GM18909 (cell line): ENCODE measurements at regions not wholly inside any gene's neighbourhood (a gene's known extent, or its start where the extent isn't known, plus 50 kb on each side); places are given as distances from the start of the nearest gene placed in this dataset.
"Not testable (repeated sequence)": the region's sequence is repeated elsewhere in the genome, so short reads cannot be mapped to it uniquely, and the experiment has no call there.

ENCODE experiments used
- ATAC-seq: cut with Tn5 transposase; IDR thresholded peaks from one replicate; pipeline ENCODE4 v1.9.1; 2021; ENCODE audit warnings: mild to moderate bottlenecking; ENCODE audit not compliant: unreplicated experiment, poor library complexity

DNA sequence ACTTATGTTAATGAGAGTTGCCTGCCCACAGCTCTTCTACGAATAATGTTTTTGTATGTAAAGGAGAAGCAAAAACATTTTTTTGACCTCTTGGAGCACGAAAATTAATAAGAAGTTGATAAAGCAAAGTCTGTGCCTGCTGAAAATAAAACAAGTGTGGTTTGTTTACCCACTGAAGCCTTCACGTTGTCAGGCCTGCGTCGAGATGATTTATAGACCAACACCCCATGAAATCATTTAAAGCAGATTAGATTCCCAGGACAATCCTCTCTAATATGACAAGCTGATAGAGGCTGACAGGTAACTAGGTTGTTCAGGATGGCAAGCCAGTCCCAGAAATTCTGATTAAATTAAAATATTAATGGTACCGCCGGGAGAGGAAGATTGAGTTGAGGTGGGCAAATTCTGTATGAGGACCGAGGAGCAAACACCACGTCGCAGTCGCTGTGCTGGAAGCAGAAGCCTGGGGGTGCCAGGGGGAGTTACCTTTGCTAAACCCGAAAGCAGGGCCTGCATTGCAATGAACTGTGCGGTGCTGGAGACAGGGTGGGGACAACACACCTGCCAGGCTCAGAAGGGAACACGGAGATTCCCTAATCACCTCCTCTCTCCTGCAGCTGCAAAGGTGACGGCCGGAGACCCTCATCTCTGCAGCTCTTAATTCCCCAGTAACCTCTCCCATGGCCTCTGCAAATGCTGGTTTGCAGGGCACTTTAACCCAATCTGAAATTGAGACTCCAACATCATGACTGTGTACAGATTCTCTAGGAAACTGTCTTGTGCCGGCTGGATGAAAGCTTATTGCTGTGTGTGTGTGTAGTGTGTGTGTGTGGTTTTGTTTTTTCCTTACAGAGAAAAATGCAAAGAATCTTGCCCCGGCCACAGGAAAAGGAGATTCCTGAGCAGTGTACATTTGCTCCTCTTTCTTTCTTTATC lies 2805.9 kb downstream of the RPIA start:
- ATAC-seq: not testable (repeated sequence)

DNA sequence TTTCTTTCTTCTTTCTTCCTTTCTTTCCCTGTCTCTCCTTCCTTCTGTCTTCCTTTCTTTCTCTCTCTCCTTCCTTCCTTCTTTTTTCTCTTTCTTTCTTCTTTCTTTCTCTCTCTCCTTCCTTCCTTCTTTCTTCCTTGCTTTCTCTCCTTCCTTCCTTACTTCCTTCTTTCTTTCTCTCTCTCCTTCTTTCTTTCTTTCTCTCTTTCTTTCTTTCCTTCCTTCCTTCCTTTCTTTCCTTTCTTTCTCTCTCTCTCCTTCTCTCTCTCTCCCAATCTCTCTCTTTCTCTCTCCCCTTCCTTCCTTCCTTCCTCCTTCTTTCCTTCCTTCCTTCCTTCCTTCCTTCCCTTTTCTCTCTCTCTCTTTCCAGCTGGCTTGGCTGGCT lies 2806.6 kb downstream of the RPIA start:
- not testable (repeated sequence) for ATAC-seq

DNA sequence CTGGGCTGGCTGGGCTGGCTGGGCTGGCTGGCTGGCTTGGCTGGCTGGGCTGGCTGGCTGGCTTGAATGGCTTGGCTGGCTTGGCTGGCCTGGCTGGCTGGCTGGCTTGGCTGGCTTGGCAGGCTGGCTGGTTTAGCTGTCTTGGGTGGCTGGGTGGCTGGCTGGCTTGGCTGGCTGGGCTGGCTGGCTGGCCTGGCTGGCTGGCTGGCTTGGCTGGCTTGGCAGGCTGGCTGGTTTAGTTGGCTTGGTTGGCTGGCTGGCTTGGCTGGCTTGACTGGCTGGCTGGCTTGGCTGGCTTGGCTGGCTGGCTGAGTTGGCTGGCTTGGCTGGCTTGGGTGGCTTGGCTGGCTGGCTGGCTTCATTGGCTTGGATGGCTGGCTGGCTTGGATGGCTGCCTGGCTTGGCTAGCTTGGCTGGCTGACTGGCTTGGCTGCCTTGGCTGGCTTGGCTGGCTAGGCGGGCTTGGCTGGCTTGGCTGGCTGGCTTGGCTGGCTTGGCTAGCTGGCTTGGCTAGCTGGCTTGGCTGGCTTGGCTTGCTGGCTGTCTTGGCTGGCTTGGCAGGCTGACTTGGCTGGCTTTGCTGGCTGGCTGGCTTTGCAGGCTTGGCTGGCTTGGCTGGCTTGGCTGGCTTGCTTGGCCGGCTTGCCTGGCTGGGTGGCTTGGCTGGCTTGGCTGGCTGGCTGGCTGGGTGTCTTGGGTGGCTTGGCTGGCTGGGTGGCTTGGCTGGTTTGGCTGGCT lies 2807.2 kb downstream of the RPIA start:
- not testable (repeated sequence) for ATAC-seq

DNA sequence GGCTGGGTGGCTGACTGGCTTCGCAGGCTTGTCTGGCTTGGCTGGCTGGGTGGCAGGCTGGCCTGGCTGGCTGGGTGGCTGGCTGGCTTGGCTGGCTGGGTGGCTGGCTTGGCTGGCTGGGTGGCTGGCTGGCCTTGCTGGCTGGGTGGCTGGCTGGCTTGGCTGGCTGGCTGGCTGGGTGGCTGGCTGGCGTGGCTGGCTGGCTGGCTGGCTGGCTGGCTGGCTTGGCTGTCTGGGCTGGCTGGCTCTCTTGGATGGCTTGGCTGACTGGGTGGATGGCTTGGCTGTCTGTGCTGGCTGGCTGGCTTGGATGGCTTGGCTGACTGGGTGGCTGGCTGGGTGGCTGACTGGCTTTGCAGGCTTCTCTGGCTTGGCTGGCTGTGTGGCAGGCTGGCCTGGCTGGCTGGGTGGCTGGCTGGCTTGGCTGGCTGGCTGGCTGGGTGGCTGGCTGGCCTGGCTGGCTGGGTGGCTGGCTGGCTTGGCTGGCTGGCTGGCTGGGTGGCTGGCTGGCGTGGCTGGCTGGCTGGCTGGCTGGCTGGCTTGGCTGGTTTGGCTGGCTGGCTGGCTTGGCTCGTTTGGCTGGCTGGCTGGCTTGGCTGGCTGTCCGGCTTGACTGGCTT lies 2808.1 kb downstream of the RPIA start:
- not testable (repeated sequence) for ATAC-seq

DNA sequence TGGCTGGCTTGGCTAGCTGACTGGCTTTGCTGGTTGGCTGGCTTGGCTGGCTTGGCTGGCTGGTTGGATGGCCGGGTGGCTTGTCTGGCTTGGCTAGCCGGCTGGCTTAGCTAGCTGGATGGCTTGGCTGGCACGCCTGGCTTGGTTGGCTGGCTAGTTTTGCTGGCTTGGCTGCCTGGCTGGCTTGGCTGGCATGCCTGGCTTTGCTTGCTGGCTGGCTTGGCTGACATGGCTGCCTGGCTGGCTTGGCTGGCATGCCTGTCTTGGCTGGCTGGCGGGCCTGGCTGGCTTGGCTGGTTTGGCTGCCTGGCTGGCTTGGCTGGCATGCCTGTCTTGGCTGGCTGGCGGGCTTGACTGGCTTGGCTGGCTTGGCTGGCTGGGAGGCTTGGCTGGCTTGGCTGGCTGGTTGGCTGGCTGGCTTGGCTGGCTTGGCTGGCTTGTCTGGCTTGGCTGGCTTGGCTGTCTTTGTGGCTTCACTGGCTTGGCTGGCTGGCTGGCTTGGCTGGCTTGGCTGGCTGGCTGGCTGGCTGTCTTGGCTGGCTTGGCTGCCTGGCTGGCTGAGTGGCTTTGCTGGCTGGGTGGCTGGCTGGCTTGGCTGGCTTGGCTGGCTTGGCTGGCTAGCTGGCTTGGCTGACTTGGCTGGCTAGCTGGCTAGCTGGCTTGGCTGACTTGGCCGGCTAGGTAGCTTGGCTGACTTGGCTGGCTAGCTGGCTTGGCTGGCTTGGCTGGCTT lies 2808.9 kb downstream of the RPIA start:
- ATAC-seq: not testable (repeated sequence)

DNA sequence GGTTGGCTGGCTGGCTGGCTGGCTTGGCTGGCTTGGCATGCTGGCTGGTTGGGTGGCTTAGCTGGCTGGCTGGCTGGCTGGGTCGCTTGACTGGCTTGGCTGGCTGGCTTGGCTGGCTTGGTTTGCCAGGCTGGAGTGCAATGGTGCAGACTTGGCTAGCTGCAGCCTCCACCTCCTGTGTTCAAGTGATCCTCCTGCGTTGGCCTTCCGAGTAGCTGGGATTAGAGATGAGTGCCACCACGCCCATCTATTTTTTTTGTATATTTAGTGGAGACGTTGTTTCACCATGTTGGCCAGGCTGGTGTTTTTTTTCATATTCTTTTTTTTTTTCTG lies 2809.5 kb downstream of the RPIA start:
- ATAC-seq: not testable (repeated sequence)

DNA sequence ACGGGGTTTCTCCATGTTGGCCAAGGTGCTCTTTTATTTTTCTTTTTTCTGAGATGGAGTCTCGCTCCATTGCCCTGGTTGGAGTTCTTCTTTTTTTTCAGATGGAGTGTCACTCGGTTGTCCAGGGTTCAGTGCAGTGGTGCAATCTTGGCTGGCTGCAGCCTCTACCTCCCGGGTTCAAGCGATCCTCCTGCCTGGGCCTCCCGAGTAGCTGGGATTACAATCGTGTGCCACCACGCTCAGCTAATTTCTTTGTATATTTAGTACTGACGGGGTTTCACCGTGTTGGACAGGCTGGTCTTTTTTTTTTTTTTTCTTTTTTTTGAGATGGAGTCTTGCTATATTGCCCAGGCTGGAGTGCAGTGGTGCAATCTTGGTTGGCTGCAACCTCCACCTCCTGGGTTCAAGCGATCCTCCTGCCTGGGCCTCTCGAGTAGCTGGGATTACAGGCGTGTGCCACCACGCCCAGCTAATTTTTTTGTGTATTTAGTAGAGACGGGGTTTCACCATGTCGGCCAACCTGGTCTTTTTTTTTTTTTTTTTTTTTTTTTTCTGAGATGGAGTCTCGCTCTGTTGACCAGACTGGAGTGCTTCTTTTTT lies 2810.1 kb downstream of the RPIA start:
- ATAC-seq: not testable (repeated sequence)

DNA sequence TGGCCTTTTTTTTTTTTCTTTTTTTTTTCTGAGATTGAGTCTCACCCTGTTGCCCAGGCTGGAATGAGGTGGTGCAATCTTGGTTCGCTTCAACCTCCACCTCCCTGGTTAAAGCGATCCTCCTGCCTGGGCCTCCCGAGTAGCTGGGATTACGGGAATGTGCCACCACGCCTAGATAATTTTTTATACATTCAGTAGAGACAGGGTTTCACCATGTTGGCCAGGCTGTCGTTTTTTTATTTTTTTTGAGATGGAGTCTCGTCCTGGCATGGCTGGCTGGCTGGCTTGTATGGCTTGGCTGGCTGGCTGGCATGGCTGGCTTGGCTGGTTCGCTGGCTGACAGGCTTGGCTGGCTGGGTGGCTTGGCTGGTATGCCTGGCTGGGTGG lies 2812.1 kb downstream of the RPIA start:
- ATAC-seq: not testable (repeated sequence)

DNA sequence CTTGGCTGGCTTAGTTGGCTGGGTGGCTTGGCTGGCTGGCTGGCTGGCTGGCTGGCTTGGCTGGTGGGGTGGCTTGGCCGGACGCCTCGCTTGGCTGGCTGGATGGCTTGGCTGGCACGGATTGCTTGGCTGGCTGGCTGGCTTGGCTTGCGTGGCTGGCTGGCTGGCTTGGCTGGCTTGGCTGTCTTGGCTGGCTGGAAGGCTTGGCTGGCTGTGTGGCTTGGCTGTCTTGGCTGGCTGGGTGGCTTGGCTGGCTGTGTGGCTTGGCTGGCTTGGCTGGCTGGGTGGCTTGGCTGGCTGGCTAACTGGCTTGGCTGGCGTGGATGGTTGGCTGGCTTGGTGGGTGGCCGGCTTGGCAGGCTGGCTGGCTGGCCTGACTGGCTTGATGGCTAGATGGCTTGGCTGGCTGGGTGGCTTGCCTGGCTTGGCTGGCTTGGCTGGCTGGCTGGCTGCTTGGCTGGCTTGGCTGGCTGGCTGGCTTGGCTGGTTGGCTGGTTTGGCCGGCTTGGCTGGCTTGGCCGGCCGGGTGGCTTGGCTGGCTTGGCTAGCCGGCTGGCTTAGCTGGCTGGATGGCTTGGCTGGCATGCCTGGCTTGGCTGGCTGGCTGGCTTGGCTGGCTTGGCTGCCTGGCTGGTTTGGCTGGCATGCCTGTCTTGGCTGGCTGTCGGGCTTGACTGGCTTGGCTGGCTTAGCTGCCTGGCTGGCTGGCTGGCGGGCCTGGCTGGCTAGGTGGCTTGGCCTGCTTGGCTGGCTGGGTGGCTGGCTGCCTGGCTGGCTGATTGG lies 2812.7 kb downstream of the RPIA start:
- ATAC-seq: not testable (repeated sequence)

DNA sequence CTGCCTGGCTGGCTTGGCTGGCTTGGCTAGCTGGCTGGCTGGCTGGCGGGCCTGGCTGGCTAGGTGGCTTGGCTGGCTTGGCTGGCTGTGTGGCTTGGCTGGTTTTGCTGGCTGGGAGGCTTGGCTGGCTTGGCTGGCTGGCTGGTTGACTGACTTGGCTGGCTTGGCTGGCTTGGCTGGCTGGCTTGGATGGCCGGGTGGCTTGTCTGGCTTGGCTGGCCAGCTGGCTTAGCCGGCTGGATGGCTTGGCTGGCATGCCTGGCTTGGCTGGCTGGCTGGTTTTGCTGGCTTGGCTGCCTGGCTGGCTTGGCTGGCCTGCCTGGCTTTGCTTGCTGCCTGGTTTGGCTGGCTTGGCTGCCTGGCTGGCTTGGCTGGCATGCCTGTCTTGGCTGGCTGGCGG lies 2817.3 kb downstream of the RPIA start:
- not testable (repeated sequence) for ATAC-seq

DNA sequence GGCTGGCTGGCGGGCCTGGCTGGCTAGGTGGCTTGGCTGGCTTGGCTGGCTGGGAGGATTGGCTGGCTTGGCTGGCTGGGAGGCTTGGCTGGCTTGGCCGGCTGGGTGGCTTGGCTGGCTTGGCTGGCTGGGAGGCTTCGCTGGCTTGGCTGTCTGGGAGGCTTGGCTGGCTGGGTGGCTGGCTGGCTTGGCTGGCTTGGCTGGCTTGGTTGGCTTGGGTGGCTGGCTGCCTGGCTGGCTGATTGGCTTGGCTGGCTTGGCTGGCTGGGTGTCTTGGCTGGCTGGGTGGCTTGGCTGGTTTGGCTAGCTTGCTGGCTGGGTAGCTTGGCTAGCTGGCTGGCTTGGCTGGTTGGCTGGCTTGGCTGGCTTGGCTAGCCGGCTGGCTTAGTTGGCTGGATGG lies 2817.8 kb downstream of the RPIA start:
- ATAC-seq: not testable (repeated sequence)

DNA sequence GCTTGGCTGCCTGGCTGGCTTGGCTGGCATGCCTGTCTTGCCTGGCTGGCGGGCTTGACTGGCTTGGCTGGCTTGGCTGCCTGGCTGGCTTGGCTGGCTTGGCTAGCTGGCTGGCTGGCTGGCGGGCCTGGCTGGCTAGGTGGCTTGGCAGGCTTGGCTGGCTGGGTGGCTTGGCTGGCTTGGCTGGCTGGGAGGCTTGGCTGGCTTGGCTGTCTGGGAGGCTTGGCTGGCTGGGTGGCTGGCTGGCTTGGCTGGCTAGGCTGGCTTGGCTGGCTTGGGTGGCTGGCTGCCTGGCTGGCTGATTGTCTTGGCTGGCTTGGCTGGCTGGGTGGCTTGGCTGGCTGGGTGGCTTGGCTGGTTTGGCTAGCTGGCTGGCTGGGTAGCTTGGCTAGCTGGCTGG lies 2819.7 kb downstream of the RPIA start:
- not testable (repeated sequence) for ATAC-seq

DNA sequence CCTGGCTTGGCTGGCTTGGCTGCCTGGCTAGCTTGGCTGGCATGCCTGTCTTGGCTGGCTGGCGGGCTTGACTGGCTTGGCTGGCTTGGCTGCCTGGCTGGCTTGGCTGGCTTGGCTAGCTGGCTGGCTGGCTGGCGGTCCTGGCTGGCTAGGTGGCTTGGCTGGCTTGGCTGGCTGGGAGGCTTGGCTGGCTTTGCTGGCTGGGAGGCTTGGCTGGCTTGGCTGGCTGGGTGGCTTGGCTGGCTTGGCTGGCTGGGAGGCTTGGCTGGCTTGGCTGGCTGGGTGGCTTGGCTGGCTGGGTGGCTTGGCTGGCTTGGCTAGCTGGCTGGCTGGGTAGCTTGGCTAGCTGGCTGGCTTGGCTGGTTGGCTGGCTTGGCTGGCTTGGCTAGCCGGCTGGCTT lies 2824.5 kb downstream of the RPIA start:
- ATAC-seq: not testable (repeated sequence)

DNA sequence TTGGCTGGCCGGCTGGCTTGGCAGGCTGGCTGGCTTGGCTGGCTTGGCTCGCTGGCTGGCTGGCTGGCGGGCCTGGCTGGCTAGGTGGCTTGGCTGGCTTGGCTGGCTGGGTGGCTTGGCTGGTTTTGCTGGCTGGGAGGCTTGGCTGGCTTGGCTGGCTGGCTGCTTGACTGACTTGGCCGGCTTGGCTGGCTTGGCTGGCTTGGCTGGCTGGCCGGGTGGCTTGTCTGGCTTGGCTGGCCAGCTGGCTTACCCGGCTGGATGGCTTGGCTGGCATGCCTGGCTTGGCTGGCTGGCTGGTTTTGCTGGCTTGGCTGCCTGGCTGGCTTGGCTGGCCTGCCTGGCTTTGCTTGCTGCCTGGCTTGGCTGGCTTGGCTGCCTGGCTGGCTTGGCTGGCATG lies 2825.2 kb downstream of the RPIA start:
- not testable (repeated sequence) for ATAC-seq

DNA sequence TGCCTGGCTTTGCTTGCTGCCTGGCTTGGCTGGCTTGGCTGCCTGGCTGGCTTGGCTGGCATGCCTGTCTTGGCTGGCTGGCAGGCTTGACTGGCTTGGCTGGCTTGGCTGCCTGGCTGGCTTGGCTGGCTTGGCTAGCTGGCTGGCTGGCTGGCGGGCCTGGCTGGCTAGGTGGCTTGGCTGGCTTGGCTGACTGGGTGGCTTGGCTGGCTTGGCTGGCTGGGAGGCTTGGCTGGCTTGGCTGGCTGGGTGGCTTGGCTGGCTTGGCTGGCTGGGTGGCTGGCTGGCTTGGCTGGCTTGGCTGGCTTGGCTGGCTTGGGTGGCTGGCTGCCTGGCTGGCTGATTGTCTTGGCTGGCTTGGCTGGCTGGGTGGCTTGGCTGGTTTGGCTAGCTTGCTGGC lies 2826.4 kb downstream of the RPIA start:
- ATAC-seq: not testable (repeated sequence)

DNA sequence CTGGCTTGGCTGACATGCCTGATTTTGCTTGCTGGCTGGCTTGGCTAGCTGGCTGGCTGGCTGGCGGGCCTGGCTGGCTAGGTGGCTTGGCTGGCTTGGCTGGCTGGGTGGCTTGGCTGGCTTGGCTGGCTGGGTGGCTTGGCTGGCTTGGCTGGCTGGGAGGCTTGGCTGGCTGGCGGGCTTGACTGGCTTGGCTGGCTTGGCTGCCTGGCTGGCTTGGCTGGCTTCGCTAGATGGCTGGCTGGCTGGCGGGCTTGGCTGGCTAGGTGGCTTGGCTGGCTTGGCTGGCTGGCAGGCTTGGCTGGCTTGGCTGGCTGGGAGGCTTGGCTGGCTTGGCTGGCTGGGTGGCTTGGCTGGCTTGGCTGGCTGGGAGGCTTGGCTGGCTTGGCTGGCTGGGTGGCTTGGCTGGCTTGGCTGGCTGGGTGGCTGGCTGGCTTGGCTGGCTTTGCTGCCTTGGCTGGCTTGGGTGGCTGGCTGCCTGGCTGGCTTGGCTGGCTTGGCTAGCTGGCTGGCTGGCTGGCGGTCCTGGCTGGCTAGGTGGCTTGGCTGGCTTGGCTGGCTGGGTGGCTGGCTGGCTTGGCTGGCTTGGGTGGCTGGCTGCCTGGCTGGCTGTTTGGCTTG lies 2827.0 kb downstream of the RPIA start:
- not testable (repeated sequence) for ATAC-seq

DNA sequence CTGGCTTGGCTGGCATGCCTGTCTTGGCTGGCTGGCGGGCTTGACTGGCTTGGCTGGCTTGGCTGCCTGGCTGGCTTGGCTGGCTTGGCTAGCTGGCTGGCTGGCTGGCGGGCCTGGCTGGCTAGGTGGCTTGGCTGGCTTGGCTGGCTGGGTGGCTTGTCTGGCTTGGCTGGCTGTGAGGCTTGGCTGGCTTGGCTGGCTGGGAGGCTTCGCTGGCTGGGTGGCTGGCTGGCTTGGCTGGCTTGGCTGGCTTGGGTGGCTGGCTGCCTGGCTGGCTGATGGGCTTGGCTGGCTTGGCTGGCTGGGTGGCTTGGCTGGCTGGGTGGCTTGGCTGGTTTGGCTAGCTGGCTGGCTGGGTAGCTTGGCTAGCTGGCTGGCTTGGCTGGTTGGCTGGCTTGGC lies 2827.9 kb downstream of the RPIA start:
- not testable (repeated sequence) for ATAC-seq

DNA sequence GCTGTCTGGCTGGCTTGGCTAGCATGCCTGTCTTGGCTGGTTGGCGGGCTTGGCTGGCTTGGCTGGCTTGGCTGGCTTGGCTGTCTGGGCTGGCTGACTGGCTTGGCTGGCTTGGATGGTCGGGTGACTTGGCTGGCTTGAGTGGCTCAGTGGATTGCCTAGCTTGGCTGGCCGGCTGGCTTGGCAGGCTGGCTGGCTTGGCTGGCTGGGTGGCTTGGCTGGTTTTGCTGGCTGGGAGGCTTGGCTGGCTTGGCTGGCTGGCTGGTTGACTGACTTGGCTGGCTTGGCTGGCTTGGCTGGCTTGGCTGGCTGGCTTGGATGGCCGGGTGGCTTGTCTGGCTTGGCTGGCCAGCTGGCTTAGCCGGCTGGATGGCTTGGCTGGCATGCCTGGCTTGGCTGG lies 2828.4 kb downstream of the RPIA start:
- ATAC-seq: not testable (repeated sequence)

DNA sequence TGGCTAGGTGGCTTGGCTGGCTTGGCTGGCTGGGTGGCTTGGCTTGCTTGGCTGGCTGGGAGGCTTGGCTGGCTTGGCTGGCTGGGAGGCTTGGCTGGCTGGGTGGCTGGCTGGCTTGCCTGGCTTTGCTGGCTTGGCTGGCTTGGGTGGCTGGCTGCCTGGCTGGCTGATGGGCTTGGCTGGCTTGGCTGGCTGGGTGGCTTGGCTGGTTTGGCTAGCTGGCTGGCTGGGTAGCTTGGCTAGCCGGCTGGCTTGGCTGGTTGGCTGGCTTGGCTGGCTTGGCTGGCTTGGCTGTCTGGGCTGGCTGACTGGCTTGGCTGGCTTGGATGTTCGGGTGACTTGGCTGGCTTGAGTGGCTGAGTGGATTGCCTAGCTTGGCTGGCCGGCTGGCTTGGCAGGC lies 2829.1 kb downstream of the RPIA start:
- ATAC-seq: not testable (repeated sequence)
